GM15510 (cell line): ENCODE measurements at regions not wholly inside any gene's neighbourhood (a gene's known extent, or its start where the extent isn't known, plus 50 kb on each side); places are given as distances from the start of the nearest gene placed in this dataset.

Experiments used
- POLR2A ChIP-seq: IDR thresholded peaks from 3 replicates; pipeline ENCODE4 v1.6.1; 2011; ENCODE audit warnings: borderline replicate concordance; ENCODE audit not compliant: insufficient read length; ENCODE audit errors: extremely low read depth

DNA sequence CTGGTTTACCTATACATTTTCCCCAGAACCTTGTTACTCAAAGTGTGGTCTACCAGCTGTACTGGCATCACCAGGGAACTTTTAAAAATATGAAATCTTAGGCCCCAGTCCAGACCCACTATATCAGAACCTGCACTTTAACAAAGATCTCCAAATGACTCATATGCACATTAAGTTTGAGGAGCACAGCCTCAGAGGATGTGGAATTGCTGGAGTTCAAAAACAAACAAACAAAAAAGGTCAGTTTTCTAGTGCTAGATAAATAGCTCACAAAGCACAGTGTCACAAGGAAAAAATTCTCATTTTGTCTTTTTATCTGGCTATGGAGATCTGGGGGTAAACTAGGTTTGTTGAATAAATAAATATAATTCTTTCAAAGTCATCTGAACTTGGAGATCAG is 68.9 kb upstream of the ANKRD55 start:
- TF ChIP-seq POLR2A, result no peak

DNA sequence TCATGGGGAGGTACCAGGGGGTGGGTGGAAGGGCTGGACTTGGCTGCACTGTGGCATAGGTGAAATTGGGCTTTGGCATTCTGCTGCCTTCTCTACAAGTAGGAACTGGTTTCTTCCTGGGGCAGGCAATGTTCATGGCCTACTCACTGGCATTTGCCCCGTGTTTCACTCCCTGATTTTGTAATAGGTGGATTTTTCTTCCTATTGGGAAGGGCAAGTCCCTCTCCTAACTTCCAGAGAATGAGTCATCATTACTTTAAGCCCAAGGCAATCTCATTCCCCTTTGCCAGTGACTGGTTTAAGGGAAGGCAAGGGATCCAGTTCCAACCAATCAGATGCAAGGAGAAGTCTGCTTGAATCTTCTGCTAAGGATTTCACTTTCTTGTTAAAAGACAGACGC is 67.9 kb upstream of the ANKRD55 start:
- TF ChIP-seq POLR2A, result no peak

DNA sequence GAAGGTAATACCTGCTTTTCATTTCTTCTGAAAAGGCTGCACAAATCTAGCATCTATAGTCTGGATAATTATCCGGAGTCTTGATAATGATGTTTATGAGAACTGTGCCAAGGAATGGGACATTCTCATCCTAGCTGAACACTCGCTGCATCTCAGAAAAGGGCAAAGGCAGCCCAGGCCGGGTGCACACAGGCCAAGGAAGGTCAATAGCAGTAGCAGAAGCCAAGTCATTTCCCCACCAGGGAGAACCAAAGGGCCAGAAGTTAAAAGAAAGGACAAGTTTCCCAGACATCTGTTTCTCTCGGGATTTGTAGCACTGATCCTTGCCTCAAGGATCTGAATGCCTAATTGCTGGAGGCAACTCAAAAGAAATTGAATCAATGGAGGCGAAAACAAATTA is 66.1 kb upstream of the ANKRD55 start:
- no peak for TF ChIP-seq POLR2A

DNA sequence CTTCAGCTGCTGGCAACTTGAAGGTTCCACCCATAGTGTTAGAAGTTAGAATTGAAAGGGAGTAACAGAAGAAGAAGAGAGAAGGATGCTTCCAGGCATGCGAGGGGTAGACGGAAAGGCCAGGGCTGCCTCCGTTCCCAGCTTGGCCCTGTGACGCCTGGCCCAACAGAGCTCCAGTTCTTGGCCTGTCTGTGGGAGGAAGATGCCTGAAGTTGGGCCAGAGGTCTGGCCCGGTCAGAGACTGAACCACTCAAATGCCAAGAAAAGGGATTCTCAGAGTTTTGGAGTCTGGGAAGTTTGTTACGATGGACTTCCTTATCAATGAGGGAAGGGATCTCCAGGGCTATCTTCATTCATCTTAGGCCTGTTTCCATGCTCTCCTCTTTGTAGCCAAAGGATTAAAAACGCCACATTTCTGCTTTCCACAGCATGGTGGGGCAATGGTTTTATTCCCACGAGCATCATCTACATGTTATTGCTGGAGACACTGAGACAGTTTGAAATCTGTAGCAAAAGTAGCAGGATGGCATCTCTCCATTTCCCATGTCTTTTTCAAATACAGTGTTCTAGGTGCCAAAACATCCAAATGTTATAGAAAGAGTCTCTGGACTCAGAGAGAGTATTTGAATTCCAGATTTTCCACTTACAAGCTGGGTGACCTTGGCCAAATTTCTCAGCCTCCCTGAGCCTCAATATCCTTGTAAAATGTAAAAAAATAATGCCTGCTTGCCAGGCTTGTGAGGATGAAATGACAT is 65.4 kb upstream of the ANKRD55 start:
- TF ChIP-seq POLR2A, result no peak

DNA sequence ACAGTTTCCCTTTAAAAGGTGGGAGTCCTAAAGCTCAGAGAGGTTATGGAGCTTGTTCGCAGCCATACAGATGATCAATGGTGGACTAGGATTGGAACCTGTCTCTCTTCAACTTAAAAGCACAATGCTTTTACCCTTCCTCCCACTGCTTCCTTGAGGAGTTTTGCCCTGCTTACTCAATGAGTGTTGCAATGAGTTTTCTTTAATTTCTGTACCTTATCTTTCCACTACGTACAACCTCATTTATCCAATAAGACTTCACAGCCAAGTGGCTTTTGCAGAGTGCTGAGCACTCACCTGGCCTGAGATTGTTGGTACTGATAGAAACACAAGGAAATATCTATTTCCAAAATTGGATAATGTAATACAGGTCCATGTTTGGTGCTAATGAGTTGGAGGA is 64.7 kb upstream of the ANKRD55 start:
- TF ChIP-seq POLR2A, result no peak

DNA sequence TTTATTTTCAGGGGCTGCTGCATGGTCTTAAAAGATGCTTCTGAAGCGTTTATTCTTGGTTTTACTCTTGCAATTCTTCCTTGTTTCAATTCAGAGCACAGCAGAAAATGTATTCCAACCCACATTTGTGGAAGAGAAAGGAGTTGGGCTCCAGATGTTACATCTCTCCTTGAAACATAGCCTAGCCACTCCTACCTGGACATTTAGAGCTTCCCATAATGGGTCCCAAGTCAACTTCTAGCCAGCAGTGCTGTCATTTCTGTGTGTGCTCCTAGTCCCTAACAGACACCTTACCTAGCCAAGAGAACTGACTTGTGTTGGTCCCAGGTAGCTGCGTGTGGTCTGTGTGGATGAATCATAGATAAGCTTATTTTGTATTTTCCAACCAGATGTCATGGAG is 61.2 kb upstream of the ANKRD55 start:
- TF ChIP-seq POLR2A, result no peak

DNA sequence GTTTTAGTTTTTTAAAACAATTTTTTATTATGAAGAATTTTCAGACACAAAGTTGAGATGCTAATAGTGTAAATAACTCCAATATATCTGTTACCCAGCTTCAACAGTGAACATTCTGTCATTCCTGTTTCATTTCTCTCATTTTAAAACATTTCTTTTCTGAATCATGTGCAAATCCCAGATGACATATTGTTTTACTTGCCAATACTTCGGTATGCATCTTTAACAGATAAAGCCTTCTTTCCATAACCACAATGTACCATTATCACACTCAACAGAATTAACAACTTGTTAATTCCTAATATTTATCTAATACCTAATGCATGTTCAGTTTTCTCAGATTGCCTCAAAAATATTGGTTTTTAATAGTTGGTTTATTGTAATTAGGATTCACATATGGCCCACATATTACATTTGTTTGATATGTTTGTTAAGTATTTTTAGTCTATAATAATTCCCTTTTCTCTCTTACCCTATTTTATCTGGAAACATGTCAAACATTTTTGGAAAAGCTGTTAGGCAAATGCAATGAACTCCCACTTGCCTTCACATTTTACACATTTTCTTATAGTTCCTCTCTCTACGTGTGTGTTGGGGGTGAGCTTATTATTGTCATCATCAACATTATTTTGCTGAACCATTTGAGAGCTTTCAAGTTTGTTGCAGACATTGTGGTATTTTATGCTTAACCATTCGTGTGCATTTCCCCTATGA is 58.7 kb upstream of the ANKRD55 start:
- TF ChIP-seq POLR2A, result no peak

DNA sequence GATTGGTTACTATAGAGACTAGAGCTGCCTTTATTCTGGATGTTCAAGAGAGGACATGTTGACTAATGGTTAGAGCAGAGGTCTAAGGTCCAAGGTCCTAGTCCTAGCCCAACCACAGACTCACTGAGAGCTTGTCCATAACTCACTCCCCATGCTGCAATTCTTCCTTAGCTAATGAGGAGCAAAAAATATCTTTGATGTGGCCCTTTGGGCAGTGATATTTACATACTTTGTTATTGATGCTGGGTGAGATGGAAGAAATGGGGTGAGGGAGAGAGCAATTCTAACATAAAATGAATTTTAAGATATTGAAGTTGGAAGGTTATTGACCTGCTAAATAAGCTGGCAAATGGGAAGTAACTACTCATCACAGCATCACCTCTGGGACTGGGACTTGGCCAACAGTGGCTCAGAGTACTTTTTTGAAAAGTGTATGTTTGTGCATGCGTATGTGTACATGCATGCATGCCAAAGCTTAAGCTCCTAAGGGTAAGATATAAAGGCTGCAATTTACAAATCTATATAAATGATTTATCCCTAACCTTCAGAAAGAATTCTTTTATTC is 58.0 kb upstream of the ANKRD55 start:
- no peak for TF ChIP-seq POLR2A

DNA sequence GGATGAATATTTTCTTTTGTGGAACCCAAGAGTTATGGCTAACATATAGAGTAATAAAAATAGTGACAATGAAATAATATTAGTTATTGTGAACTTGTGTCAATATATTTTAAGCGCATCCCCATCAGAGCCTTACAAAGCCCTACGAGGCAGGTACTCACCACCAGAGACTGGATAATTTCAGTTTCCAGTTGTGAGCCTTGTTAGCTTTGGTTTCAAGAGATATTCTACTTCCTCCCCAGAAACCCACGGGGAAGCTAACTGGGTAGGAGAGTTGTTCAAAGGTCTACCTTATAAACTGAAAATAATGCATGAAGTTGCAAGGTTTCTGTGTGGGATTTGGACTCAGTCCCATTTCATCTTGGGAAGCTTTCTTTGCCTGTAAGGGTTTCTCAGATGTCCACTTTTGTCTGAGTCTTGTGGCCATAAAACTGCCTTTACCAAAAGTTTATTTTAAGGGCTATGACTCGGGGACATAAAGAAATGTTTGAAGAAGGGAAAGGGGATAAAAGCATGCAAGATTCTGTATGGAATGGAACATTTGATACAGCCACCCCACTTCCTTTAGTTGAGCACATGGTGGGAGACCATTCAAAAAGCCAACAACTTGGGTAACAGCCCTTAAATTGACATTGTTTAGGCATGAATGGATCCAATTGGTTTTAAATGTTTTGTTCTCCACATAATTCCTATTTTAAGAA is 57.4 kb upstream of the ANKRD55 start:
- TF ChIP-seq POLR2A, result no peak

DNA sequence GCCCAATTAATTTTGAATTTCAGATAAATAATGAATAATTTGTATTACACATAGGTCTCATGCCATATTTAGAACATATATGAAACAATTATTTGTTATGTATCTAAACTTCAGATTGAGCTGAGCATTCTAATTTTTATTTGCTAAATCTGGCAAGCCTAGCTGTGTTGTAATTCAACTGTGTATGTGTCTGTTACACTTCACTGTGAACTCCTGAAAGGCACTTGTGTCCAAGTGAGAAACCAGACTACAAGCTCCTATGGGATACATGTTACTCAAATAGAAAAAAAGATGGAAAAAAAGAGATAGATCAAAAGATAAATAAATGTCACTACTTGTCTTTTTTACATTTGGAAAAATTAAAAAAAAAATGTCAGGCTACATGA is 56.5 kb upstream of the ANKRD55 start:
- no peak for TF ChIP-seq POLR2A

DNA sequence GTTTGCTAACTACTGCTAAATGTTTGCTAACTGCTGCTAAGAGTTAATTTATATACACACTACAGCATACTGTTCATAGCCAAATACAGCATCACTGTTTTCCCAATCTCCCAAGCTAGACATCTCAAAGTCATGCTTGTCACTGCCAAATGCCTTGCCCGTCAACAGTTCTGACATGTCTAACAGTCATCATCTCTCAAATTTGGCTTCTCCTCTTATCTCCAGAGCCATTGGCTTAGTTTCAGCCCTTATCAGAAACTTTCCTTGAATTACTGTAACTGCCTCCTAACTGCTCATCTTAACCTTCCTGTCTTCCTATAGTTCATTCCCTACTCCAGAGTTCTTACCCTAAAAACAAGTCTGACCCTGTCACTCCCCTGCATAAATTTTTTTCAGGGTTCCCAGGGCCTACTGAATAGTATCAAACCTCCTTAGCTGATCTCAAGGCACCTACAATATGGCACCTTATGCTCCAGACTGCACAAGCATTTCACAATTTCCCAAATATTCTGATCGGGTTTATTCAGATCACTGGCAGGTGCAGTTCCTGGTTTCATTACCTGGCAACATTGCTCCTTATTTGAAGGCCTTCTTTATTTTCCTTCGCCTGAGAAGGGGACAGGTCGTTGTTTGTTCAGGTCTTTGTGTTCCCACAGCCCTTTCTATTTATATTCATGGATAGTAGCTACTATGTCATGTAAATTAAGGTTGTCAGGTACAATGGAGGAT is 55.9 kb upstream of the ANKRD55 start:
- no peak for TF ChIP-seq POLR2A

DNA sequence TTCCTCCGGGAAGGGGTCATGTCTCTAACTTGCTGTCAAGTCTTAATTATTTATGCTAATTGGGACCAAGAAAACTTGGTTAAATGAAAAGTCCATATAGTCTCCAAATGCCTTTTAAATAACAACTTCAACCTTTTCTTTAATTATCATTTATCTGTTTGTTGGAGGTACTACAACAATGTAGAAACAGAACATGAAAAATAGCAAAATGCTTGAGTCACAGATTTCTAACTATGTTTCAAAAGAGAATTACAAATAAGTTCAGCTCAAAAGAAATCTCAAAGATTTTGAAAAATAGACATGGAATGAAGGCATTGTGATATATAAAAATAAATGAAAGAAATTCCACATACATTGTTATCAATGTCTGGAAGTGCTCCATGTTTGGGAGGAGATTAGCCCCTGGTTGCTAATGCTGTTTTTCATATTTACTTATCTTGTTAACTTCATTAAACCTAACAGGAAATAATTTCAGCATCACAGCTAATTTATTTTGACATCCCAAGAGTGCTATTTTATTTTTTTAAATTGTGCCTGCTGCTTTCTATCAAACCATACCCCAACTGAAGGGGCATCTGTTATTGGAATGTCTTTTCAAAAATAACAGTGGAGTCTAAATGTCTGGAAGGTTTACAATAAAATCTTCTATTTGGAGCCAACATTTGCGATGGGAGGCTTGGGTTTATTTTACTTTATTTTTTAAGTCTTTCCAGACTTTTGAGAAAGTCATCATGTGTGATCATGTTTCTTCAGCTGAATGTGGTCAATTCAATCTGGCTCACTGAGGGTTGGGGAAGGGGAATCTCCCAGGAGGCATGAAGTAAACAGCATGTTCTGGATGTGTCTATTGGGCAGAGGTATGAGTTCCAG is 53.1 kb upstream of the ANKRD55 start:
- no peak for TF ChIP-seq POLR2A

DNA sequence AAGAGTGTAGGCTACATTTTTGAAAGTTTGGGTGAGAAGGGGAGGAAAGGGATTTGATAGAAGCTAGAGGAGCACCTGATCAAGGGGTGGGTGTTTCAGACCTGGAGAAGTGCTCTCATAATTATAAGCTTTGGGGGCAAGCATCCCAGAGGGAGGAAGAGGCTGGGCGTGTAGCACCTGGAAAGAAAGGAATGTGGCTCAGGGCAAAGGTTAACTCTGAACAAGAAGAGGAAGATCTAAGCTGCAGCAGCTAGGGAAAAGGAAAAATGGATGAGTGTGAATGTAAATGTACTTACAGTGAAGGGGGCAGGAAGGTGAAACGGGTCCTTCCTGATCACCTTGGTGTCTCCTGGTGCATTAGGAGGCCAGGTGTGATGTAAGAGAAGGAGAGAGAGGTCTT is 49.8 kb upstream of the ANKRD55 start:
- no peak for TF ChIP-seq POLR2A
